AG09319 (cell line): ENCODE measurements at regions not wholly inside any gene's neighbourhood (a gene's known extent, or its start where the extent isn't known, plus 50 kb on each side); places are given as distances from the start of the nearest gene placed in this dataset.

Source experiments
- DNase-seq: peaks from one replicate; pipeline ENCODE4 v3.0.0-alpha.2; 2010; ENCODE audit warnings: low read depth; ENCODE audit errors: extremely low read depth
- CTCF ChIP-seq: IDR thresholded peaks from 2 replicates; pipeline ENCODE4 v1.5.1; 2011; ENCODE audit warnings: low read depth, mild to moderate bottlenecking, inconsistent platforms, low read length, moderate library complexity

DNA sequence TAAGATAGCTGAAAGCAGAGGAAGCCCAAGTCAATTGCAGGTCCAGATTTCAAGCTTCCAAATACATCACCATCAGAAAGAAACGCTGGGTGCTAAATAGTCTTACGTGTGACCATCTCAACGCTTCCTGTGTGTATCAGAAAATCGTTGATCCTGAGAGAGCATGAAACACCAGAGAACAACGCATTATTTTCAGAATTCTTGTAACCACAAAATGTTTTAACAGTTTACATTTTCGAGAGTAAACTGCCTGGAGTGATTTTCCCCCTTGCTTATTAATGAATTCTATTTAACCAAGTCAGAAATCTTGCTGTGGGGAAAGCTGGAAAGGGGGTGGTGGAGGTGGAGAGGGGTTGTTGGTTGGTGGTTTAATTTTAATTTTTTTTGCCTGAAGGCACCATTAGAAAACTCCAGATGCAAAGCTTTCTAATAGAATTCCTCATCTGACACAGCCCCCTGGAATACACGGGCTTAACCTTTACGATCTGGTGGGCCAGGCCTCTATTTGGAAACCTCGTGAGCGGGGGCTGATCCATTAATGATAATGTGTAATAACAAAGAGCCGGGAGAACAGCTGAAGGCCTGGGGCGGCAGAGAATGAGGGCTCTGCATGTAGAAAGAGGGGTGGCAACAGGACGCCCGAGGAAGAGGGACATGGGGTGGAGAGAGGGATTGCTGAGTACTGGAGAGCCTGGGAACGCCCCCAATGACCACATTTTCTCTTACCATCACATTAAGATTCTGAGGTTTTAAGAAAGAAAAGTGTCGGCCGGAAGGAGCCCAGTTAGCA is 124.5 kb upstream of the NFIB start:
- no peak for TF ChIP-seq CTCF
- no peak for DNase-seq

DNA sequence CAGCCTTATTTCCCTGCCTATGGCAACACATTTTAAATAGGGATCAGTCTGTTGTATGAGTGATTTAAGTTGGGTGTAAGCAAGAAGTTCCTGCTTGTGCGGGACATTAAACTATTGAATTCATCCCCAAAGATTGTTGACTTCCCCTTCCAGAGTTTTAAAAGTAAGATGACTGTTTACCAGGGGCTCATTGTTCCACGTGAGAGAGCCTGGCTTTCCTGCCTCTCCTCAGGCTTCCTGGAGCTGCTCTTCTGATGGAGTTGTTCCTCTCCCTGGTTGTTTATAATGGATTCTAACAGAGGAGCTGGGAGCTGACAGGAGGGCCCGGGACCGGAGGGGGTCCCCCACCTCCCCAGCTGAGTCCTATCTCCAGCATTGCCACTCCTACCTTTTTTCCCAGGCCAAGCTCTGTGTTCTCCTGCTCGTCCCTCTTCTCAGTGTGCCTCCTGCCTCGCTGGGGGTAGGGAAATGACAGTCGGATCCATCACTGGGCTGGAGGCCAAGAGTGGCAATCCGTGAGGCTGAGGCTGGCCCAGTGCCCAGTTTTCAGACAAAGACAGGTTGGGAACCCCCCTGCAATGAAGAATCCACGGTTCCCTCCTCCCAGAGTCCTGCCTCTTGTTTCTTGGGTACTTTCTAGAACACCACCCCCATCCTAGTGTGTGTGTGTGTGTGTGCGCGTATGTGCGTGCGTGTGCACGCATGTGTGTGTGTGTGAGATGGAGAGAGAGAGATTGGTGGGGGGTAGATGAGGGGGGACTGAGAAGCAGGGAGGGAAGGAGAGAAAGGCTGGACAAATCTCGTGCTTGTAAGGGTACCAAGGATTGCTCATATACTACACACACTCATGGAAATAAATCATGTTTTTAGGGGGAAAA is 123.7 kb upstream of the NFIB start:
- no peak for DNase-seq
- no peak for TF ChIP-seq CTCF

DNA sequence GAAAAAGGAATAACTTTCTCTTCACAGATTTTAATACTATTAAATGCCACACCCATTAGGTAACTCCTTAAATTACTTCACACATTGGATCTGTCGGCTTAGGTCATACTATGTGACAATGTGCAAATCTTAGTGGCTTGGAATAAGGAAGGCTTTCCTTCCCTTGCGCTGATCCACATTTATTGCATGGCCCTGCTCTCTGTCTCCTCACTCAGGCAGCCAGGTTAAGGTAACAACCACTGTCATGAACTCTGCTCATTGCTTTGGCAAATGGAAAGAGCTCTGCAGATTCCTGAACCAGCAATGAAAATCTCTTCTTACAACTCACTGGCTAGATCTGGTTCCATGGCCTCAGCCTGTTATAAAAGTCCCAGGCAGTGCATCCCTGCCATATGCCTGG is 121.9 kb upstream of the NFIB start:
- no peak for TF ChIP-seq CTCF
- no peak for DNase-seq

DNA sequence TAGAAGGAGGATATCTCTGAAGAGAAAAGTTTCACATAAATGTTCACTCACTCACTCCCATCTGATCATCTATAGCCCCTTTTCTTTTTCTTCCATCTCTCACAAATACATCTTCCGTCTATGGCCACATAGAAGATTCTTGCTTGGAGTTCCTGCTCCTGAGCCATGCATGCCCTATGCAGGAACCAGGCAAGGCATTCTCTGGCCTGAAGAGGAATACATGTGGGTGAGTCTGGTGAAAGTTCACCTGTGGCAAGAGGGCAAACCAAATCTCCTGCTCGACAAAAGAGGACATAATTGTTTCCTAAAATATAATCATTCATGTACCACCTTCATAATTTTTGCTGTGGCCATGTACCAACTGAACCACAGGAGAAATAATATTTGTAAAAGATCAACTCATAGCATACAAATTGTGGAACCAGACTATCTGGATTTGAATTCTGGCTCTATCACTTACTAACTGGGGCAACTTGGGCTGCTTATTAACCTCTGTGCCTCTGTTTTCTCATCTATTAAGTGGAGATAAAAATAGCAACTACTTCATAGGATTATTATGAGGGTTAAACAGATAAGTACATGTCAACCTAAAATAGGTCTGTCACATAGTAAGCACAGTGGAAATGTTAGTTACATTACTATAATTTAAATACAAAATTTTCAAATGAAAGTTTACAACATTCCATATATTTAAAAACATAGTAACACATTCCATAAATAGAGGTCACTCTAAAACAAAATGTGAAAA is 121.2 kb upstream of the NFIB start:
- DNase-seq: no peak

DNA sequence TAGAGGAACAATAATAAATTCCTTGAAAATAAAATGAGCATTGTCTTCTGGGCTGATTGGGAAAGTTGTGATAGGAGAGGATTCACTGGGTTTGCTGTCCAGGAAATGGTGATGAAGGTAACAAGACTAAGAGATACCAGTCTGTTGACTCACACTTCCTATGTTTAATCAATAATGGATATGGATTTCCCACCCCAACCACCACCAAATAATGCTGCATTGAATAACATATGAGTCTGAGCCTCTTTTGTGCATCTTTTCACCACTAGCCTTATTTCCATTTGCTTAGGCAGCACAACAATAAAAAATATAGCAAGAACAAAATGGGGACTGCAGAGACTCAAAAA is 120.2 kb upstream of the NFIB start:
- no peak for DNase-seq
- no peak for TF ChIP-seq CTCF

More for the DNA sequence above, 121.2 kb upstream of the NFIB start:
- no peak for TF ChIP-seq CTCF

DNA sequence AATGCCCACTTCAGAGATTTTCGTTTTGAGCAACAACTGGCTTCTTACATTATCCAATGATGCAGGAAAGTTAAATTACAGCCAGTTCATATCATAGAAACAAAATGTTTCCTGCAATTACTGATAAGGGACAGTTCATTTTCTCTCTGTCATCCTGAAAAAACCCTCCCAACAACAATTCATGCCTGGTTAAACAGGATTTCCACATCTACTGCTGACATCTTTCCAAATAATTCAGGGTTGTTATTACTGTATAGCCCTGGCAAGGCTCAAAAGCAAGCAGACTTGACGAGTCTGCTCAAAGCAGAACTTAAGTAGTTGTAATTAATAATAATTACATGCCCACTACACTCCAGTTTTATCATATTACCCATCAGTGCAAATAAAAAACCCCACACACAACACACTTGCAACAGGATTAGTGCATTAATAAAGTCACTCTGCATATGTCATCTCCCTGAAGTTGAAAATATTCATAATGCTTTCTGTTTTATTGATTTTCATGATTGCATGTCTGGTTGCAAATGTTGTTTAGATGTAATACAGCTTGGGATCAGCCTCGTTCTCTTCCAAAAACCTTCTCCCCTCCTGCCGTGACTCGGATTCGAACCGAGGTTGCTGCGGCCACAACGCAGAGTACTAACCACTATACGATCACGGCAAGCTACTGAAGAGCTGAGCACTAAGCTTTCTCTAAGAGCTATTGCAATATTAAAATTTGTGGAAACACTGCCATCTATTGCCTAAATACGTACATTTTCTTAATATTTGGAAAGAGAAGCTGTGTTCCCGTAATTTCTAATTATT is 119.6 kb upstream of the NFIB start:
- peak; percentile 26 for TF ChIP-seq CTCF
- peak; percentile 40 for DNase-seq
